HEK293 (cell line): ENCODE measurements at regions not wholly inside any gene's neighbourhood (a gene's known extent, or its start where the extent isn't known, plus 50 kb on each side); places are given as distances from the start of the nearest gene placed in this dataset.

Source experiments
- CTCF ChIA-PET: fragments of 350-600 bp; formaldehyde crosslinking; extraction: SDS; loops from one replicate; lab custom pipeline; 2021; ENCODE audit warnings: antibody characterized with exemption; lab: Yijun Ruan, JAX
- POLR2A ChIA-PET: fragments of 300-600 bp; formaldehyde crosslinking; extraction: SDS; loops from one replicate; lab custom pipeline; 2020; ENCODE audit warnings: antibody characterized with exemption, inconsistent platforms; lab: Yijun Ruan, JAX
- H3K27ac ChIP-seq: fragments of 200-500 bp; sonication (Bioruptor generic); 2 replicates; pipeline ENCODE4 v1.5.1; 2014; ENCODE audit warnings: low read depth, low read length, control low read depth, inconsistent platforms; ENCODE audit errors: extremely low read depth
- H3K36me3 ChIP-seq, 2 experiments: fragments of 200-500 bp in 1 of 2; sonication (Bioruptor generic) in 1 of 2; 1 replicate in 1 of 2; 2 replicates in 1 of 2; pipeline ENCODE4 v1.5.1; 2014 to 2017; ENCODE audit warnings: inconsistent platforms in 2 of 2, low read length in 2 of 2; ENCODE audit not compliant: control insufficient read depth in 2 of 2, insufficient read depth in 1 of 2
- H3K4me1 ChIP-seq: fragments of 200-500 bp; sonication (Bioruptor generic); 2 replicates; pipeline ENCODE4 v1.5.1; 2014; ENCODE audit warnings: mild to moderate bottlenecking, low read length, inconsistent platforms; ENCODE audit not compliant: control insufficient read depth, insufficient read depth
- H3K4me3 ChIP-seq: 2 replicates; pipeline ENCODE4 v1.5.1; 2011; ENCODE audit warnings: low read depth, mild to moderate bottlenecking, control low read depth, low read length, moderate library complexity
- H3K9me3 ChIP-seq: fragments of 200-500 bp; sonication (Bioruptor generic); 2 replicates; pipeline ENCODE4 v1.5.1; 2014; ENCODE audit warnings: low read depth, low read length, inconsistent platforms; ENCODE audit not compliant: control insufficient read depth, insufficient read depth
- ELK4 ChIP-seq: IDR thresholded peaks from 2 replicates; pipeline ENCODE4 v1.6.1; 2011; ENCODE audit warnings: mild to moderate bottlenecking, low read depth, low read length, borderline replicate concordance
- GLIS2 ChIP-seq: fragments of 450-650 bp; formaldehyde crosslinking; IDR thresholded peaks from 2 replicates; pipeline ENCODE4 v1.5.1; 2016; ENCODE audit warnings: missing biosample characterization, missing genetic modification characterization
- KLF1 ChIP-seq: fragments of 450-650 bp; formaldehyde crosslinking; IDR thresholded peaks from 2 replicates; pipeline ENCODE4 v1.5.1; 2016; ENCODE audit warnings: missing biosample characterization, missing genetic modification characterization
- MYNN ChIP-seq: fragments of 450-650 bp; formaldehyde crosslinking; IDR thresholded peaks from 2 replicates; pipeline ENCODE4 v1.5.1; 2016; ENCODE audit warnings: missing biosample characterization, missing genetic modification characterization, borderline replicate concordance
- REPIN1 ChIP-seq: fragments of 450-650 bp; formaldehyde crosslinking; IDR thresholded peaks from 2 replicates; pipeline ENCODE4 v1.5.1; 2017; ENCODE audit warnings: missing biosample characterization, missing genetic modification characterization, low read depth
- ZBTB10 ChIP-seq: fragments of 450-650 bp; formaldehyde crosslinking; IDR thresholded peaks from 2 replicates; pipeline ENCODE4 v1.5.1; 2016; ENCODE audit warnings: missing biosample characterization, missing genetic modification characterization
- ZFP37 ChIP-seq: fragments of 450-650 bp; formaldehyde crosslinking; IDR thresholded peaks from 2 replicates; pipeline ENCODE4 v1.5.1; 2016; ENCODE audit warnings: missing biosample characterization, missing genetic modification characterization
- ZIC2 ChIP-seq: fragments of 450-650 bp; formaldehyde crosslinking; IDR thresholded peaks from 2 replicates; pipeline ENCODE4 v1.5.1; 2016; ENCODE audit warnings: missing biosample characterization, missing genetic modification characterization
- ZNF10 ChIP-seq: fragments of 450-650 bp; formaldehyde crosslinking; IDR thresholded peaks from 2 replicates; pipeline ENCODE4 v1.5.1; 2017; ENCODE audit warnings: missing biosample characterization, missing genetic modification characterization
- ZNF157 ChIP-seq: fragments of 450-650 bp; formaldehyde crosslinking; IDR thresholded peaks from 2 replicates; pipeline ENCODE4 v1.5.1; 2016; ENCODE audit warnings: missing biosample characterization, missing genetic modification characterization
- ZNF169 ChIP-seq: fragments of 450-650 bp; formaldehyde crosslinking; IDR thresholded peaks from 2 replicates; pipeline ENCODE4 v1.5.1; 2016; ENCODE audit warnings: missing biosample characterization, missing genetic modification characterization
- ZNF175 ChIP-seq: fragments of 450-650 bp; formaldehyde crosslinking; IDR thresholded peaks from 2 replicates; pipeline ENCODE4 v1.5.1; 2016; ENCODE audit warnings: missing biosample characterization, missing genetic modification characterization
- ZNF266 ChIP-seq: fragments of 450-650 bp; formaldehyde crosslinking; IDR thresholded peaks from 2 replicates; pipeline ENCODE4 v1.5.1; 2016; ENCODE audit warnings: missing biosample characterization, missing genetic modification characterization, low read depth
- ZNF280C ChIP-seq: fragments of 450-650 bp; formaldehyde crosslinking; IDR thresholded peaks from 2 replicates; pipeline ENCODE4 v1.5.1; 2016; ENCODE audit warnings: missing biosample characterization, missing genetic modification characterization
- ZNF394 ChIP-seq: fragments of 450-650 bp; formaldehyde crosslinking; IDR thresholded peaks from 2 replicates; pipeline ENCODE4 v1.5.1; 2016; ENCODE audit warnings: missing biosample characterization, missing genetic modification characterization, mild to moderate bottlenecking, moderate library complexity, borderline replicate concordance
- ZNF473 ChIP-seq: fragments of 450-650 bp; formaldehyde crosslinking; IDR thresholded peaks from 2 replicates; pipeline ENCODE4 v1.5.1; 2017; ENCODE audit warnings: missing biosample characterization, missing genetic modification characterization
- ZNF529 ChIP-seq: fragments of 450-650 bp; formaldehyde crosslinking; IDR thresholded peaks from 2 replicates; pipeline ENCODE4 v1.5.1; 2017; ENCODE audit warnings: missing genetic modification characterization, missing biosample characterization; ENCODE audit not compliant: insufficient replicate concordance
- ZNF548 ChIP-seq: fragments of 450-650 bp; formaldehyde crosslinking; IDR thresholded peaks from 2 replicates; pipeline ENCODE4 v1.5.1; 2016; ENCODE audit warnings: missing biosample characterization, missing genetic modification characterization
- ZNF629 ChIP-seq: fragments of 450-650 bp; formaldehyde crosslinking; IDR thresholded peaks from 2 replicates; pipeline ENCODE4 v1.5.1; 2017; ENCODE audit warnings: missing biosample characterization, missing genetic modification characterization
- ZNF785 ChIP-seq: fragments of 450-650 bp; formaldehyde crosslinking; IDR thresholded peaks from 2 replicates; pipeline ENCODE4 v1.5.1; 2016; ENCODE audit warnings: missing biosample characterization, missing genetic modification characterization
- ZNF843 ChIP-seq: fragments of 450-650 bp; formaldehyde crosslinking; IDR thresholded peaks from 2 replicates; pipeline ENCODE4 v1.5.1; 2016; ENCODE audit warnings: missing biosample characterization, missing genetic modification characterization

GRCh38 chr6:40792183-40792582 is 205.0 kb upstream of the LRFN2 start:
- no peak for TF ChIP-seq ZNF843 (tag by site-specific recombination)
- no peak for TF ChIP-seq ZNF548
- no peak for TF ChIP-seq ZNF473 (tag by site-specific recombination)
- no peak for TF ChIP-seq MYNN (tag by site-specific recombination)
- no peak for TF ChIP-seq ZNF785 (tag by site-specific recombination)
- TF ChIP-seq GLIS2 (tag by site-specific recombination), result no peak
- no peak for TF ChIP-seq ZNF529 (tag by site-specific recombination)
- TF ChIP-seq, all 188 proteins: peak for 0
- H3K4me3 ChIP-seq, result no peak overlapping the region
- CTCF ChIA-PET, result no interaction called here
- no peak overlapping the region for H3K27ac ChIP-seq
- POLR2A ChIA-PET, result no interaction called here
- H3K4me1 ChIP-seq, result no peaks in the 10 kb centered on the region
- no peaks in the 10 kb centered on the region for H3K36me3 ChIP-seq
- no peaks in the 10 kb centered on the region for H3K9me3 ChIP-seq

- ChIA-PET CTCF (interaction anchor here (0.6 kb wide), 2 partner anchors 17 to 133 kb away, joined by 3 read pairs; no protein-coding TSS in a partner anchor), POLR2A (no interaction called here)
- no peak overlapping the region for H3K27ac ChIP-seq
- H3K4me3 ChIP-seq, result no peak overlapping the region
- no peaks in the 10 kb centered on the region for H3K36me3 ChIP-seq
- no peaks in the 10 kb centered on the region for H3K4me1 ChIP-seq
- TF ChIP-seq ZIC2 (tag by site-specific recombination) (peak; percentile 61; the same call in 1 of the 2 replicates), ZNF266 (tag by site-specific recombination) (no peak)
- H3K9me3 ChIP-seq, result no peaks in the 10 kb centered on the region
These were observed 203.8 kb upstream of the LRFN2 start for GRCh38 chr6:40791004-40791403.

- POLR2A ChIA-PET, result no interaction called here
- H3K4me3 ChIP-seq, result no peak overlapping the region
- H3K4me1 ChIP-seq, result no peaks in the 10 kb centered on the region
- H3K9me3 ChIP-seq, result no peaks in the 10 kb centered on the region
- CTCF ChIA-PET, result no interaction called here
- H3K27ac ChIP-seq, result no peak overlapping the region
- no peaks in the 10 kb centered on the region for H3K36me3 ChIP-seq
- no peak for TF ChIP-seq ZNF157 (tag by site-specific recombination)
- no peak for TF ChIP-seq ZNF629
- no peak for TF ChIP-seq ZNF169 (tag by site-specific recombination)
- TF ChIP-seq ZNF10 (tag by site-specific recombination), result no peak
- TF ChIP-seq ZNF280C (tag by site-specific recombination), result no peak
- no peak for TF ChIP-seq ELK4
- no peak for TF ChIP-seq ZFP37 (tag by site-specific recombination)
- TF ChIP-seq ZNF394 (tag by site-specific recombination), result no peak
- TF ChIP-seq ZNF785 (tag by site-specific recombination), result no peak
- TF ChIP-seq ZNF175 (tag by site-specific recombination), result no peak
- no peak for TF ChIP-seq KLF1 (tag by site-specific recombination)
- no peak for TF ChIP-seq ZBTB10 (tag by site-specific recombination)
- no peak for TF ChIP-seq REPIN1 (tag by site-specific recombination)
These were observed 201.8 kb upstream of the LRFN2 start for GRCh38 chr6:40788661-40789655.
